ENCODE measurements at regions not wholly inside any gene's neighbourhood (a gene's known extent, or its start where the extent isn't known, plus 50 kb on each side); places are given as distances from the start of the nearest gene placed in this dataset.

DNA sequence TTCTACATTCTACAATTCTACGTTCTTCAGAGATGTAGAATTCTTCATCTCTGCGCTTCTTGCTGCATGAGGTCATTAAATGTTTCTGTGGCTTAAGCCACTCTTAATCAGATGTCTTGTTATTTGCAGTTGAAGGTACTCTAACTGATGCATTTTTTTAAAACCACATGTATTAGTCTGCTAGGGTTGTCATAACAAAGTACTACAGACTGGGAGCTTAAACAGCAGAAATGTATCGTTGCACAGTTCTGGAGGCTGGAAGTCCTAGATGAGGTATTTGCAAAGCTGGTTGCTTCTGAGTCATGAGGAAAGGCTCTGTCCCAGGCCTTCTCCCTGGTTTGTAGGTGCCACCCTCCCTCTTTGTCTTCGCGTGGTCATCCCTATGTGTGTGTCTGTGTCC, 176.3 kb upstream of the GLI2 start (continued):
- no peak for TF ChIP-seq SOX13 (IDR thresholded peaks at IDR 0.05)
- TF ChIP-seq SOX13 (CRISPR knock-in tag; conservative IDR thresholded peaks at IDR 0.05 in 1 of 2, IDR thresholded peaks at IDR 0.05 in 1 of 2): no peak
- TF ChIP-seq TSC22D2 (CRISPR knock-in tag; IDR thresholded peaks at IDR 0.05; ENCODE audit: borderline replicate concordance): no peak
- no peak for TF ChIP-seq ZNF598 (CRISPR knock-in tag; IDR thresholded peaks at IDR 0.05; ENCODE audit: borderline replicate concordance)
- TF ChIP-seq ZBTB8A (CRISPR knock-in tag; IDR thresholded peaks at IDR 0.05; ENCODE audit: borderline replicate concordance, low read depth): no peak

DNA sequence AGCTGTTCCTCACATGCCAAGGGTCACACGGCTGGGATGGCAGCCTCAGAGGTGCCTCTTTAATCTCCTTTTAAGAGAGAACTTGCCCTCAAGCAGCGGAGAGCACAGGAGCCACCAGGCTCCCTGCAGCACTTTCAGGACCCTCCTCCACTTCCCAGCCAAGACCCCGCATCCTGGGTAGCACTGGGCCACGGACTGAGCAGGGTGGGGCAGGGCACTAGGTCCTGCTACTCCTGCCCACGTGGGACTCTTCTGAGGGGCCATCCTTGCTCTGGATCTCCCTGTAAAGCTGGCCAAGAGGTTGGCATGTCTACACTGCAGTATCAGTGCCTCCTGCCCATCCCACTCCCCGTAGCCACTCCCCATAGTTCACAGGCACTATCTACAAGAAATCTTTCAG, 175.3 kb upstream of the GLI2 start:
- Histone ChIP-seq H3K36me3 (replicated peaks in 1 of 2; ENCODE audit: control insufficient read depth in 1 of 2, insufficient read depth in 2 of 2, low read length in 2 of 2) (no peaks in the 10 kb centered on the region), H3K4me3 (replicated peaks in 1 of 3; ENCODE audit: insufficient read depth in 1 of 3, low read depth in 2 of 3, low read length in 3 of 3) (no peak overlapping the region), H3K4me1 (ENCODE audit: insufficient read depth, low read length) (peaks cover 61% of the 10 kb centered on the region), H3K79me2 (ENCODE audit: insufficient read depth, low read length) (no peaks in the 10 kb centered on the region), H3K9ac (ENCODE audit: insufficient read depth, low read depth, low read length) (no peak overlapping the region), H3K27ac (ENCODE audit: extremely low read length, insufficient read depth, low read length) (no peak overlapping the region), H3K9me3 (ENCODE audit: low read length) (no peaks in the 10 kb centered on the region), H3K4me2 (ENCODE audit: low read depth, low read length) (no peak overlapping the region), H2AFZ (ENCODE audit: low read length) (no peak overlapping the region), H4K20me1 (ENCODE audit: insufficient read depth, low read length) (peaks cover 6% of the 10 kb centered on the region; the same call in 1 of the 2 replicates), H3K27me3 (ENCODE audit: control insufficient read depth in 1 of 2, insufficient read depth in 2 of 2, low read length in 2 of 2) (peaks cover 29 to 77% of the 10 kb centered on the region in 2 experiments; a peak in 4 of 5 replicates)
- in situ Hi-C loops (cut with HindIII; ENCODE audit: extremely low pct_ligation_motif_present, low pct_unique_long_range_greater_than_20kb): no loop called here
- ChIA-PET POLR2A (interaction anchor here (1.0 kb wide), 1 partner anchor 94 kb away, joined by 3 read pairs; no protein-coding TSS in a partner anchor), CTCF (ENCODE audit: low intra/inter-chr PET ratio, low total read pairs) (no interaction called here)
- no peak for FAIRE-seq
- ATAC-seq: no peak
- BruUV-seq (replicated peaks): no TSS peak
- no peak for DNase-seq (ENCODE audit: low spot score)
- 29% methylated on average over 6 of the region's 6 CpGs for WGBS (ENCODE audit: low lambda C conversion rate)
- intact Hi-C loops (cut with micrococcal nuclease; ENCODE audit: unreplicated experiment): loop anchor here (10.0 kb wide), 1 partner anchor 306 kb away; the partner anchor contains the start of gene RALB
- TF ChIP-seq ZNF230 (CRISPR knock-in tag; IDR thresholded peaks at IDR 0.05) (0 out of 2 replicates have a peak, but pooled peaks have one; percentile 36), ZNF878 (CRISPR knock-in tag; IDR thresholded peaks at IDR 0.05) (no peak)
